ENCODE measurements at regions not wholly inside any gene's neighbourhood (a gene's known extent, or its start where the extent isn't known, plus 50 kb on each side); places are given as distances from the start of the nearest gene placed in this dataset.
"Not testable (repeated sequence)": the region's sequence is repeated elsewhere in the genome, so short reads cannot be mapped to it uniquely, and the experiment has no call there.

DNA sequence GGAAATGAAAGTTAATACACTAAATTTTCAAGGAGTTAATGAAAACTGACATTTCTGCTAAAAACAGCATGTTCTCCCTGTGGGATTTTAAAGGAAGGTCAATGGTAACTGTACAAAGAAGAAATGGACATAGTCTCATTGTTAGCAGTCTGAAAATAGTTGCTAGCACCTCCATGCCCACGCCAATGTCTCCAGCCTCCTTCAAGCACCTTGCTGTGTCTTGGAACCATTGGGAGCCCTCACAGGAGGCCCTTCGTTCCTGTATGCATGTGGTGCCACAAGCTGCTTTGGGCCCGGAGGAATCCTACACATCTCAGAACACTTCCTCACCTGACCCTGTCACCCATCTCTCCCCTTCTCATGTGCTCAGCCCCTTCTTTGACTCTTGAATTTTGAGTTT lies 2888.1 kb downstream of the RPIA start:
- H3K9ac ChIP-seq (replicated peaks; ENCODE audit: extremely low read depth, insufficient read depth, low read length); H3K9me3 ChIP-seq (replicated peaks; ENCODE audit: control insufficient read depth, insufficient read depth, low read length); H3K9me1 ChIP-seq (replicated peaks; ENCODE audit: control insufficient read depth, extremely low read depth, insufficient read depth, low read length); H2AFZ ChIP-seq (ENCODE audit: low read depth, low read length); FAIRE-seq; H3K36me3 ChIP-seq (ENCODE audit: control insufficient read depth in 2 of 2, extremely low read depth in 1 of 2, insufficient read depth in 2 of 2, low read length in 2 of 2); H3K4me1 ChIP-seq (ENCODE audit: control insufficient read depth, extremely low read depth, insufficient read depth, low read length); POLR2A ChIA-PET; H3K4me2 ChIP-seq (ENCODE audit: insufficient read depth, low read length); H3K79me2 ChIP-seq (ENCODE audit: control insufficient read depth, insufficient read depth, low read length); DNase-seq (ENCODE audit: low read depth, low spot score); intact Hi-C loops (cut with micrococcal nuclease); H3K27me3 ChIP-seq (ENCODE audit: control insufficient read depth in 2 of 2, insufficient read depth in 2 of 2, low read length in 2 of 2); H4K20me1 ChIP-seq (replicated peaks; ENCODE audit: control insufficient read depth, extremely low read depth, insufficient read depth, low read length); H3K4me3 ChIP-seq (replicated peaks in 1 of 3; ENCODE audit: insufficient read depth in 1 of 3, low read depth in 1 of 3, low read length in 3 of 3); H3K27ac ChIP-seq (ENCODE audit: insufficient read depth, low read depth, low read length); BruUV-seq (replicated peaks); CTCF ChIA-PET; dilution Hi-C loops (cut with MboI; ENCODE audit: extremely low pct_ligation_motif_present, low sequenced_read_pairs): not testable (repeated sequence)

DNA sequence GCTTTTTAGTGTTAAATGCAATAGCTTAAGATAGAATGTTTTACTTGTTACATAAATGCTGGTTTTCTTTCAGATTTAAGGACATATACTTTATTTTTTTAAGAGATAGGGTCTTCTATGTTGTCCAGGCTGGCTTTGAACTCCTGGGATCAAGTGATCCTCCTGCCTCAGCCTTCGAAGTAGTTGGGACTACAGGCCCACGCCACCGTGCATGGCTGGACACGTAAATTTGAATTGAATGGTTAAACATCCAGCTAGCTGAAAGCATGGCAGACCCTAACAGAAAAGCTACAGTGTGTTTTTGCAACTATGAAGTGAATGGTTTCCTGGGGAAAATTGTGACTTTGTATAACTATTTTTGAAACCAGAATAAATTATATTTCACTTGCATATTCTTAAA lies 2888.6 kb downstream of the RPIA start:
- H3K79me2 ChIP-seq (ENCODE audit: control insufficient read depth, insufficient read depth, low read length); H3K27me3 ChIP-seq (ENCODE audit: control insufficient read depth in 2 of 2, insufficient read depth in 2 of 2, low read length in 2 of 2); H3K9me1 ChIP-seq (replicated peaks; ENCODE audit: control insufficient read depth, extremely low read depth, insufficient read depth, low read length); DNase-seq (ENCODE audit: low read depth, low spot score); intact Hi-C loops (cut with micrococcal nuclease); H3K4me2 ChIP-seq (ENCODE audit: insufficient read depth, low read length); FAIRE-seq; CTCF ChIA-PET; H3K4me1 ChIP-seq (ENCODE audit: control insufficient read depth, extremely low read depth, insufficient read depth, low read length); dilution Hi-C loops (cut with MboI; ENCODE audit: extremely low pct_ligation_motif_present, low sequenced_read_pairs); H3K9me3 ChIP-seq (replicated peaks; ENCODE audit: control insufficient read depth, insufficient read depth, low read length); H2AFZ ChIP-seq (ENCODE audit: low read depth, low read length); POLR2A ChIA-PET; BruUV-seq (replicated peaks); H4K20me1 ChIP-seq (replicated peaks; ENCODE audit: control insufficient read depth, extremely low read depth, insufficient read depth, low read length); H3K4me3 ChIP-seq (replicated peaks in 1 of 3; ENCODE audit: insufficient read depth in 1 of 3, low read depth in 1 of 3, low read length in 3 of 3); H3K9ac ChIP-seq (replicated peaks; ENCODE audit: extremely low read depth, insufficient read depth, low read length); H3K27ac ChIP-seq (ENCODE audit: insufficient read depth, low read depth, low read length); H3K36me3 ChIP-seq (ENCODE audit: control insufficient read depth in 2 of 2, extremely low read depth in 1 of 2, insufficient read depth in 2 of 2, low read length in 2 of 2): not testable (repeated sequence)

DNA sequence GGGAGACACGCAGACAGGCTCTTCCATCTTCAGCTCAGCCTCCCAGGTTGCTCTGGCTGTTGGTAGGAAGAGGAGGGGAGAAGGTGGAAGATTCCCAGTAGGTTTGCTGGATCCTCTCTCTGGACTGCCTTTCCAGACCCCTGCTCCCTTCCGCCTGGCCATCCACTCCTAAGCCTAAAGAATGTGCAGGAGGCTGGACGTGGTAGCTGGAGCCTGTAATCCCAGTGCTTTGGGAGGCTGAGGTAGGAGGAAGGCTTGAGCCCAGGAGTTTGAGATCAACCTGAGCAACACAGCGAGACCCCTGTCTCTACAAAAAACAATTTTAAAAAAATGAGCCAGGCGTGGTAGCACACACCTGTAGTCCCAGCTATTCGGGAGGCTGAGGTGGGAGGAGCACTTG lies 2895.6 kb downstream of the RPIA start:
- H3K36me3 ChIP-seq (ENCODE audit: control insufficient read depth in 2 of 2, extremely low read depth in 1 of 2, insufficient read depth in 2 of 2, low read length in 2 of 2); DNase-seq (ENCODE audit: low read depth, low spot score); H4K20me1 ChIP-seq (replicated peaks; ENCODE audit: control insufficient read depth, extremely low read depth, insufficient read depth, low read length); H3K4me2 ChIP-seq (ENCODE audit: insufficient read depth, low read length); H3K9me1 ChIP-seq (replicated peaks; ENCODE audit: control insufficient read depth, extremely low read depth, insufficient read depth, low read length); POLR2A ChIA-PET; FAIRE-seq; H3K9ac ChIP-seq (replicated peaks; ENCODE audit: extremely low read depth, insufficient read depth, low read length); H2AFZ ChIP-seq (ENCODE audit: low read depth, low read length); BruUV-seq (replicated peaks); CTCF ChIA-PET; H3K9me3 ChIP-seq (replicated peaks; ENCODE audit: control insufficient read depth, insufficient read depth, low read length); dilution Hi-C loops (cut with MboI; ENCODE audit: extremely low pct_ligation_motif_present, low sequenced_read_pairs); intact Hi-C loops (cut with micrococcal nuclease); H3K4me3 ChIP-seq (replicated peaks in 1 of 3; ENCODE audit: insufficient read depth in 1 of 3, low read depth in 1 of 3, low read length in 3 of 3); H3K4me1 ChIP-seq (ENCODE audit: control insufficient read depth, extremely low read depth, insufficient read depth, low read length); H3K27me3 ChIP-seq (ENCODE audit: control insufficient read depth in 2 of 2, insufficient read depth in 2 of 2, low read length in 2 of 2); H3K27ac ChIP-seq (ENCODE audit: insufficient read depth, low read depth, low read length); H3K79me2 ChIP-seq (ENCODE audit: control insufficient read depth, insufficient read depth, low read length): not testable (repeated sequence)

DNA sequence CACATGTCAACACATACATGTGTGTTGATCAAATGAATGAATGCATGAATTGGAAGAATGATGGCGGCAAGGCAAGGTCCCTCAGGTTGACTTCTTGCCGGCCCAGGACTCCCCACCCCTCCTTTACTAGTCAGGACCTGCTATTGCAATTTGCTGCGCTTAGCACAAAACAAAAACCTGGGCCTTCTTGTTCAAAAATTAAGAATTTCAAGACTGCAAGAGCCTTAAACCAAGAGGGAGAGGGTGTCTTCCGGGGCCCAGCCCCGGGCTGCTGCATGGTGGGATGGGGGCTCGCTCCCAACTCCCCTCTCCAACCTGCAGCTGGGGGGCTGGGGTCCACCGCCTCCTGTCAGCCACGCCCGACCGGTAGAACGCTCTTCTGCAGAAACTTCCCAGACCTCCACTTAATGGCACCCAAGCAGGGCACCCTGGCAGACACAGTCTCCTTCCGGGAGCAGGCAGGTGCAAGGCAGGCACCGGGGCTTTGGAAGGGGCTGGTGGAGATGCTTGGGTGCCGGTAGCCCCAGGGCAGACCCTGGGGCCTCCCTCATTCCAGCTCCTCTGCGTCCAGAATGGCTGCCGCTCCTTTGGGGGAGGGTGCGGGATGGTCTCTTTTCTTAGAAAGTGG lies 2896.5 kb downstream of the RPIA start:
- POLR2A ChIA-PET; H3K9me3 ChIP-seq (replicated peaks; ENCODE audit: control insufficient read depth, insufficient read depth, low read length); H2AFZ ChIP-seq (ENCODE audit: low read depth, low read length); BruUV-seq (replicated peaks); H3K36me3 ChIP-seq (ENCODE audit: control insufficient read depth in 2 of 2, extremely low read depth in 1 of 2, insufficient read depth in 2 of 2, low read length in 2 of 2); FAIRE-seq; H3K27ac ChIP-seq (ENCODE audit: insufficient read depth, low read depth, low read length); CTCF ChIA-PET; H4K20me1 ChIP-seq (replicated peaks; ENCODE audit: control insufficient read depth, extremely low read depth, insufficient read depth, low read length); H3K9ac ChIP-seq (replicated peaks; ENCODE audit: extremely low read depth, insufficient read depth, low read length); H3K4me2 ChIP-seq (ENCODE audit: insufficient read depth, low read length); dilution Hi-C loops (cut with MboI; ENCODE audit: extremely low pct_ligation_motif_present, low sequenced_read_pairs); H3K9me1 ChIP-seq (replicated peaks; ENCODE audit: control insufficient read depth, extremely low read depth, insufficient read depth, low read length); DNase-seq (ENCODE audit: low read depth, low spot score); H3K27me3 ChIP-seq (ENCODE audit: control insufficient read depth in 2 of 2, insufficient read depth in 2 of 2, low read length in 2 of 2); H3K79me2 ChIP-seq (ENCODE audit: control insufficient read depth, insufficient read depth, low read length); H3K4me1 ChIP-seq (ENCODE audit: control insufficient read depth, extremely low read depth, insufficient read depth, low read length); H3K4me3 ChIP-seq (replicated peaks in 1 of 3; ENCODE audit: insufficient read depth in 1 of 3, low read depth in 1 of 3, low read length in 3 of 3); intact Hi-C loops (cut with micrococcal nuclease): not testable (repeated sequence)

Data from endothelial cell of umbilical vein (primary cell).